Astrocyte of the spinal cord (primary cell): ENCODE measurements at regions not wholly inside any gene's neighbourhood (a gene's known extent, or its start where the extent isn't known, plus 50 kb on each side); places are given as distances from the start of the nearest gene placed in this dataset.

Experiments
- DNase-seq: peaks from one replicate; pipeline ENCODE4 v3.0.0; 2011; ENCODE audit warnings: low read depth, low spot score
- H3K4me3 ChIP-seq: 2 replicates; pipeline ENCODE4 v1.5.1; 2011; ENCODE audit warnings: low read depth, mild to moderate bottlenecking, low read length, moderate library complexity
- in situ Hi-C: cut with HindIII; loops from 2 replicates; pipeline ENCODE4 v1.10.0; 2017; ENCODE audit warnings: low sequenced_read_pairs
- TF ChIP-seq, protein P1 (sequence below): IDR thresholded peaks from 2 replicates; pipeline ENCODE4 v1.5.1; 2012; ENCODE audit warnings: low read depth, mild to moderate bottlenecking, low read length, inconsistent platforms

DNA sequence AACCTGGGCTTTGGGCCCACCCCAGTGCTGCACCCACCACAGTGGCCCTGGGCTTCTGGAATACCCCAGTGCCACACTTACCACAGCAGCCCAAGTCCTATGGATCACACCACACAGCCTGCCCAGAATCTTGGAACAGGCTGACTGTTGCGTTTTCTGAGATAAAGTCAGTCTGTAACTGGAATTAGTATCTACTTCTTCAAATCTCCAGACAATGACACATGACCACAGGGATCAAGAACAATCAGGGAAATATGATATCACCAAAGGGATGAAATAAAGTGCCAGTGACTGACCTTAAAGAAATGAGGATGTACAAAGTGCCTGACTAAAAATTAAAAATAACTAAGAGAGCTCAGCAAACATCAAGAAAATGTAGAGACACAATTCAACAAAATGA is 239.7 kb upstream of the PLD5 start:
- peak; percentile 1 for DNase-seq
- TF ChIP-seq, protein P1, sequence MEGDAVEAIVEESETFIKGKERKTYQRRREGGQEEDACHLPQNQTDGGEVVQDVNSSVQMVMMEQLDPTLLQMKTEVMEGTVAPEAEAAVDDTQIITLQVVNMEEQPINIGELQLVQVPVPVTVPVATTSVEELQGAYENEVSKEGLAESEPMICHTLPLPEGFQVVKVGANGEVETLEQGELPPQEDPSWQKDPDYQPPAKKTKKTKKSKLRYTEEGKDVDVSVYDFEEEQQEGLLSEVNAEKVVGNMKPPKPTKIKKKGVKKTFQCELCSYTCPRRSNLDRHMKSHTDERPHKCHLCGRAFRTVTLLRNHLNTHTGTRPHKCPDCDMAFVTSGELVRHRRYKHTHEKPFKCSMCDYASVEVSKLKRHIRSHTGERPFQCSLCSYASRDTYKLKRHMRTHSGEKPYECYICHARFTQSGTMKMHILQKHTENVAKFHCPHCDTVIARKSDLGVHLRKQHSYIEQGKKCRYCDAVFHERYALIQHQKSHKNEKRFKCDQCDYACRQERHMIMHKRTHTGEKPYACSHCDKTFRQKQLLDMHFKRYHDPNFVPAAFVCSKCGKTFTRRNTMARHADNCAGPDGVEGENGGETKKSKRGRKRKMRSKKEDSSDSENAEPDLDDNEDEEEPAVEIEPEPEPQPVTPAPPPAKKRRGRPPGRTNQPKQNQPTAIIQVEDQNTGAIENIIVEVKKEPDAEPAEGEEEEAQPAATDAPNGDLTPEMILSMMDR: no peak
- no peak overlapping the region for H3K4me3 ChIP-seq
- in situ Hi-C loops: no loop called here

DNA sequence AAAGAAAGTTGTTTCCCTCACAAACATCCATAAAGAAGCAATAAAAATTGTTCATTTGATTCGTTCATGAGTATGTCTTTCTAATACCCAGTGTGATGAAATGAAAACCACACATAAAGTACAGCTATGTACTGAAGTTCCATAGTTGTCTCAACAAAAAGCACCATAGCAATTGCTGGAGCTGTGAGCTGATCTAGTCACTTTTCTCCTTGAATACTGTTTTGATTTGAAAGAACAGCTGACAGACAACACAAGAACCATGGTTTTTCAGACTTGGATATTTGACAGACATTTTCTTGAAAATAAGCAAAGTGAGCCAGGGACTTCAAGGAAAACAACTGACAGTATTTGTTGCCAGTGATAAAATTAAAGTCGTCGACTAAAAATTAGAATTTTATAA is 237.1 kb upstream of the PLD5 start:
- TF ChIP-seq, protein P1: no peak
- DNase-seq: no peak
- no peak overlapping the region for H3K4me3 ChIP-seq
- in situ Hi-C loops: no loop called here

DNA sequence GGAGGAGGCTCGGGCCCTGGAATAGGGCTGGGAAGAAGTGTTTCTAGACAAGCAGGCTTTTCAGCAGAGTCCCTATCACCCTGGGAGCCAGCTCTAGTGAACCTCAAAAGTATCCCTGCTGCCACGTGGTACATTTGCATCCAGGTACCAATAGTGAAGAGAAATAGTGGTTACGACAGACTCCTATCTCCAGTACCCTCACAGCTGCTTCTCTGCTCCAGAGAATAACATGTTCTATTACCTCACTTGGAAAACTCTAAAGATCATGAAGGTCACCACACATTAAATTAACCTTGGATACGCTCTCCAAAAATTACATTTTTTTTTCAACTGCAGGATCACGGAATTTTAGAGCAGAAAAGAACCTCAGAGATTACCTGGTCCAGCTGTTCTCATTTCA is 230.4 kb upstream of the PLD5 start:
- H3K4me3 ChIP-seq: no peak overlapping the region
- in situ Hi-C loops: no loop called here
- TF ChIP-seq, protein P1: no peak
- DNase-seq: no peak

DNA sequence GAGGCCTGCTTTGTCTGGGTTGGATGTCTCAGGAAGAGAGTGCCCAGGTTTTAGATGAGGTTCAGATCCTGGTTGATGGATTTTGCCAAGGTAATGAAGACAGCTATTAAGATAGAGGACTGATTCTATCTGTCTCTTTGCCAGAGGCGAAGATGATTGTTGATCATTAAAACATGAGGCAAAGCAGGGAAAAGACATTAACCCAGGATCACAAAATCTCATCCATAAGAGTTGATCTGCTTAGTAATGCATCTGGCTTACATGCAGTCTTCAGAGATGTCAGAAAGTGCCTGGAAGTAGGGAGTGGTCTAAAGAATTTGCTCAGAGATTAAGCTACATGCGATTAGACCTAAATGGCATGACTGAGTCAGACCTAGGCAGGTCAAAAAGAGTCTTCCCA is 229.6 kb upstream of the PLD5 start:
- TF ChIP-seq, protein P1: no peak
- no peak overlapping the region for H3K4me3 ChIP-seq
- in situ Hi-C loops: no loop called here
- no peak for DNase-seq

DNA sequence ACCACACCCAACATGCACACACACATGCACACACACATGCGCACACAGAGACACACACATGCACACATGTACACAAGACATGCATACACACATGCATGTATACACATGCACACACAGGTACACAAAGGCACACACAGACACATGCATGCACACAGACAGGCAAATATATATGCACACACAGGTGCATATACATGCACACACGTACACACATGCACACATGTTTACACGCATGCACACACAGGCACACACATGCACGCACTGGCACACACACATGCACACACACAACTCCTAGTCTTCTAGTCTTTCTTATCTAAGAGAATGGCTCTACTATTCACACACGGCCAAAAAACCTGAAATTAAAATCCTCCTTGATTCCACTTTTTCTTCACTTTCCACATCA is 222.7 kb upstream of the PLD5 start:
- DNase-seq: no peak
- H3K4me3 ChIP-seq: no peak overlapping the region
- in situ Hi-C loops: no loop called here
- TF ChIP-seq, protein P1: no peak

DNA sequence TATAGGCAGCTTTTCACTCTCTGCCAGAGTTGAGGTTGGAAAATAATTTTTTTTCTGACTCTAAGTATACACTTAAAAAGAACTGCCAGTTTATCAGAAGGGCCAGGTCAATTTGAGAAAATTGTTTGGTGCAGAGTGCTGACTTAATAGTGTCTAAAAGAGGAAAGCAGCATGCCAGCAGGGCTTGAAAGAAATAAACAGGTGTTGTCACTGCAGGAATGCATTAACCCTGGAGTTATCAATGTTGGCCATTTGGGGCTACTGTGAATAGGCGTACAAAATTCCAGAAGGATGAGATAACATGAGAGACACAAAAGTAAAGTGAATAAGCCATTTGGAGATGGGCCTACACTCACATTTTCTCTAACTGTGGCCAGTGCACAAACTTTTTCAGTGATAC is 220.6 kb upstream of the PLD5 start:
- in situ Hi-C loops: no loop called here
- peak; percentile 1 for DNase-seq
- TF ChIP-seq, protein P1: no peak
- H3K4me3 ChIP-seq: no peak overlapping the region
